Cardiac muscle cell (in vitro differentiated cells and primary cell): ENCODE measurements at regions not wholly inside any gene's neighbourhood (a gene's known extent, or its start where the extent isn't known, plus 50 kb on each side); places are given as distances from the start of the nearest gene placed in this dataset.
A peak's percentile ranks its signal among the peaks of the same experiment; 100 is the strongest.

Experiments
- DNase-seq, 2 donors: peaks; one replicate each; pipeline versions ENCODE4 v3.0.0 to v3.0.0-alpha.2; 2010 to 2017; ENCODE audit warnings: low read depth in 1 of 2, low spot score in 1 of 2
- H3K27ac ChIP-seq: fragments of 200-600 bp; sonication (generic); 2 replicates; pipeline ENCODE4 v1.5.1; 2016
- H3K27me3 ChIP-seq: fragments of 200-600 bp; sonication (generic); 2 replicates; pipeline ENCODE4 v1.6.0; 2016; ENCODE audit warnings: control low read depth
- H3K36me3 ChIP-seq: fragments of 200-600 bp; sonication (generic); 2 replicates; pipeline ENCODE4 v1.5.1; 2016; ENCODE audit warnings: control low read depth
- H3K4me1 ChIP-seq: fragments of 200-600 bp; sonication (generic); 2 replicates; pipeline ENCODE4 v1.8.1; 2017; ENCODE audit warnings: low read depth, mild to moderate bottlenecking, mixed run types
- H3K4me3 ChIP-seq: fragments of 200-600 bp; sonication (generic); 2 replicates; pipeline ENCODE4 v1.5.1; 2016; ENCODE audit warnings: mild to moderate bottlenecking
- H3K9me3 ChIP-seq: fragments of 200-600 bp; sonication (generic); 2 replicates; pipeline ENCODE4 v1.5.1; 2017; ENCODE audit warnings: low read depth, mild to moderate bottlenecking, control low read depth
- CTCF ChIP-seq: IDR thresholded peaks from 2 replicates; pipeline ENCODE4 v1.5.1; 2012; ENCODE audit warnings: low read depth, mild to moderate bottlenecking, low read length

- DNase-seq, result no peak
- no peak for TF ChIP-seq CTCF
- no peak overlapping the region for H3K4me3 ChIP-seq
- H3K9me3 ChIP-seq, result no peaks in the 10 kb centered on the region
- H3K36me3 ChIP-seq, result no peaks in the 10 kb centered on the region
- H3K27ac ChIP-seq, result no peak overlapping the region
- H3K4me1 ChIP-seq, result peaks cover 31% of the 10 kb centered on the region
- H3K27me3 ChIP-seq, result no peaks in the 10 kb centered on the region
Measured at GRCh38 chr9:106075236-106075959, 381.1 kb downstream of the TMEM38B start.

GRCh38 chr9:106075960-106076327 lies 381.6 kb downstream of the TMEM38B start:
- no peak overlapping the region for H3K4me3 ChIP-seq
- H3K36me3 ChIP-seq, result no peaks in the 10 kb centered on the region
- TF ChIP-seq CTCF, result no peak
- H3K4me1 ChIP-seq, result peaks cover 31% of the 10 kb centered on the region
- no peak overlapping the region for H3K27ac ChIP-seq
- H3K27me3 ChIP-seq, result no peaks in the 10 kb centered on the region
- no peaks in the 10 kb centered on the region for H3K9me3 ChIP-seq
- DNase-seq, result peak in 1 of 2 donors; percentile 56

GRCh38 chr9:106076711-106077110 lies 382.4 kb downstream of the TMEM38B start:
- Histone ChIP-seq H3K4me1 (peaks cover 24% of the 10 kb centered on the region), H3K27me3 (no peaks in the 10 kb centered on the region), H3K27ac (no peak overlapping the region), H3K36me3 (no peaks in the 10 kb centered on the region), H3K4me3 (no peak overlapping the region), H3K9me3 (no peaks in the 10 kb centered on the region)
- no peak for TF ChIP-seq CTCF
- no peak for DNase-seq

- Histone ChIP-seq H3K27me3 (no peaks in the 10 kb centered on the region), H3K36me3 (no peaks in the 10 kb centered on the region), H3K9me3 (no peaks in the 10 kb centered on the region), H3K4me3 (no peak overlapping the region), H3K4me1 (peaks cover 13% of the 10 kb centered on the region), H3K27ac (no peak overlapping the region)
- no peak for DNase-seq
- TF ChIP-seq CTCF, result no peak
Measured at GRCh38 chr9:106077731-106078130, 383.4 kb downstream of the TMEM38B start.

- no peak for DNase-seq
- no peak overlapping the region for H3K27ac ChIP-seq
- H3K27me3 ChIP-seq, result no peaks in the 10 kb centered on the region
- no peak overlapping the region for H3K4me3 ChIP-seq
- H3K36me3 ChIP-seq, result no peaks in the 10 kb centered on the region
- TF ChIP-seq CTCF, result no peak
- H3K4me1 ChIP-seq, result no peaks in the 10 kb centered on the region
- no peaks in the 10 kb centered on the region for H3K9me3 ChIP-seq
Measured at GRCh38 chr9:106082621-106083020, 388.3 kb downstream of the TMEM38B start.
